Esophagus squamous epithelium (tissue), 4 donors: ENCODE measurements at regions not wholly inside any gene's neighbourhood (a gene's known extent, or its start where the extent isn't known, plus 50 kb on each side); places are given as distances from the start of the nearest gene placed in this dataset.

ENCODE experiments used
- POLR2A ChIP-seq, 4 donors: fragments of 450-650 bp; IDR thresholded peaks; one replicate each; pipeline ENCODE4 v1.6.1; 2017; ENCODE audit warnings: antibody characterized with exemption in 4 of 4, mild to moderate bottlenecking in 4 of 4, moderate library complexity in 3 of 4
- TF ChIP-seq, protein P1 (sequence below), 6 experiments: fragments of 450-650 bp in 4 of 6; fragments of 200-600 bp in 2 of 6; sonication (generic) in 2 of 6; IDR thresholded peaks; one replicate each; pipeline ENCODE4 v1.5.1; 2016 to 2019; ENCODE audit warnings: antibody characterized with exemption in 6 of 6, mild to moderate bottlenecking in 4 of 6, moderate library complexity in 4 of 6

DNA sequence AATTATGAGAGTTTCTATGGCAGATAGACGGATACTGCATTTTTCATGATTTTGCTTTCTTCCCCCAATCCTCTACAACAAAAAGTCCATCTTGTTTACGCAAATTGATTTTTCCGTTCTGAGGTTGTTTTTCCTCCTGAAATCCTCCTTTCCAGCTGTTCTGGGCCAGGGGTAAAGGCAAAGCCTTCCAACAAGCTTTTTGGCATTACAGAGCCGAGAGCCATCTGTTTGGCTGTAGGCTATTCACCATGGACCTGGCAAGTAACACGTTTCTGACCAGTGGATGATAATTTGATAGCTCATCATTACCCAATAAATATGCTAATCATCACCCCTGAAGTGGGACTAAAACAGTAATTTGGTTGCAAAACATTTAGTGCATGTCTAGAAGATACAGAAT lies 226.5 kb downstream of the CBLN4 start:
- TF ChIP-seq, protein P1, sequence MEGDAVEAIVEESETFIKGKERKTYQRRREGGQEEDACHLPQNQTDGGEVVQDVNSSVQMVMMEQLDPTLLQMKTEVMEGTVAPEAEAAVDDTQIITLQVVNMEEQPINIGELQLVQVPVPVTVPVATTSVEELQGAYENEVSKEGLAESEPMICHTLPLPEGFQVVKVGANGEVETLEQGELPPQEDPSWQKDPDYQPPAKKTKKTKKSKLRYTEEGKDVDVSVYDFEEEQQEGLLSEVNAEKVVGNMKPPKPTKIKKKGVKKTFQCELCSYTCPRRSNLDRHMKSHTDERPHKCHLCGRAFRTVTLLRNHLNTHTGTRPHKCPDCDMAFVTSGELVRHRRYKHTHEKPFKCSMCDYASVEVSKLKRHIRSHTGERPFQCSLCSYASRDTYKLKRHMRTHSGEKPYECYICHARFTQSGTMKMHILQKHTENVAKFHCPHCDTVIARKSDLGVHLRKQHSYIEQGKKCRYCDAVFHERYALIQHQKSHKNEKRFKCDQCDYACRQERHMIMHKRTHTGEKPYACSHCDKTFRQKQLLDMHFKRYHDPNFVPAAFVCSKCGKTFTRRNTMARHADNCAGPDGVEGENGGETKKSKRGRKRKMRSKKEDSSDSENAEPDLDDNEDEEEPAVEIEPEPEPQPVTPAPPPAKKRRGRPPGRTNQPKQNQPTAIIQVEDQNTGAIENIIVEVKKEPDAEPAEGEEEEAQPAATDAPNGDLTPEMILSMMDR (IDR thresholded peaks at IDR 0.05): no peak
- TF ChIP-seq POLR2A (IDR thresholded peaks at IDR 0.05): no peak
